GM18858 (cell line): ENCODE measurements at regions not wholly inside any gene's neighbourhood (a gene's known extent, or its start where the extent isn't known, plus 50 kb on each side); places are given as distances from the start of the nearest gene placed in this dataset.
"Not testable (repeated sequence)": the region's sequence is repeated elsewhere in the genome, so short reads cannot be mapped to it uniquely, and the experiment has no call there.

Experiments used
- ATAC-seq: cut with Tn5 transposase; IDR thresholded peaks from one replicate; pipeline ENCODE4 v1.9.1; 2021; ENCODE audit not compliant: unreplicated experiment

DNA sequence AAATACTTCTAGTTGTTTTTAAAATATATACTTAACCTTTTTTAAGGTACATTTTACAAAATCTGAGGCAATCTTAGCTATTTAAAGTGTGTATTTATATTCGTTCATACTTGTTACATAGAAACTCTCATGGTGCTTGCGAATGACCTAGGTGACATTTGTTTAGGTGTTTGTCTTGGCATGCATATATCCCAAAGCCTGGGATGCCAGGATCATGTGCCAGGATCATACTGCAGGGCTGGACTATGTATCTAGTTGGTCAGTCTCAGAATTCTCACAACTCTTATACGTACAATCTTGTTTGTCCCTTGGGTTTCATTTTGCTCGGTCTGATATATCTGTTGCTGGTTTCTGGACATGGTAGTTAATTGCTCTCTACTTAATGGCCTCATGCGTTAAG is 109.9 kb upstream of the WIPF3 start:
- not testable (repeated sequence) for ATAC-seq

DNA sequence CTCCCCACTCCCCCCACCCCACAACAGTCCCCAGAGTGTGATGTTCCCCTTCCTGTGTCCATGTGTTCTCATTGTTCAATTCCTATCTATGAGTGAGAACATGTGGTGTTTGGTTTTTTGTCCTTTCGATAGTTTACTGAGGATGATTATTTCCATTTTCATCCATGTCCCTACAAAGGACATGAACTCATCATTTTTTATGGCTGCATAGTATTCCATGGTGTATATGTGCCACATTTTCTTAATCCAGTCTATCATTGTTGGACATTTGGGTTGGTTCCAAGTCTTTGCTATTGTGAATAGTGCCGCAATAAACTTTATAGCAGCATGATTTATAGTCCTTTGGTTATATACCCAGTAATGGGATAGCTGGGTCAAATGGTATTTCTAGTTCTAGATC is 106.6 kb upstream of the WIPF3 start:
- ATAC-seq = not testable (repeated sequence)

DNA sequence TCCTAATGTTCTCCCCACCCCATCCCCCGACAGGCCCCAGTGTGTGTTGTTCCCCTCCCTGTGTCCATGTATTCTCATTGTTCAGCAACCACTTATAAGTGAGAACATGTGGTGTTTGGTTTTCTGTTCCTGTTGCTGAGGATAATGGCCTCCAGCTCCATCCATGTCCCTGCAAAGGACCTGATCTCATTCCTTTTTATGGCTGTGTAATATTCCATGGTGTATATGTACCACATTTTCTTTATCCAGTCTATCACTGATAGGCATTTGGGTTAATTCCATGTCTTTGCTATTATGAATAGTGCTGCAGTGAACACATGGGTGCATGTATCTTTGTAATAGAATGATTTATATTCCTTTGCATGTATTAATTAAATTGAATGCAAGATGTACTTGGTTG is 104.8 kb upstream of the WIPF3 start:
- not testable (repeated sequence) for ATAC-seq

DNA sequence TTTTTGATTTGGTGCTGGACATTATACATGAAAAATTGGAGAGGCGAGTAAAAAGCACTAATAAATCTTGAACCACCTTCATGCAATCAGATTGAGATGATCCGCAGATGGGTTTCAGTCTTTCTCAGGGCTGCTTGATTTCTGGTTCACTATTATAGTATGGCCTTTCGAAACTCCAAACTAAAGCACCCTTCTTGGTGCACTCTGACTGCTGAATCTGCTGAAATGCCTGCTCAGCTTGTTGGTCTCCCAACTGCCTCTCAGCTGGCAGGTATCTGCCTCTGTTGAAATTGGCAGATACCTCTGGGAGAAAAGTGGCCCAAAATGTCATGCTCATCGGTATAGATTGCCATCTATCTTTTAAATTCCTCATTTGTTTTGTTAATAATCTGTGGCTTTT is 102.5 kb upstream of the WIPF3 start:
- not testable (repeated sequence) for ATAC-seq

DNA sequence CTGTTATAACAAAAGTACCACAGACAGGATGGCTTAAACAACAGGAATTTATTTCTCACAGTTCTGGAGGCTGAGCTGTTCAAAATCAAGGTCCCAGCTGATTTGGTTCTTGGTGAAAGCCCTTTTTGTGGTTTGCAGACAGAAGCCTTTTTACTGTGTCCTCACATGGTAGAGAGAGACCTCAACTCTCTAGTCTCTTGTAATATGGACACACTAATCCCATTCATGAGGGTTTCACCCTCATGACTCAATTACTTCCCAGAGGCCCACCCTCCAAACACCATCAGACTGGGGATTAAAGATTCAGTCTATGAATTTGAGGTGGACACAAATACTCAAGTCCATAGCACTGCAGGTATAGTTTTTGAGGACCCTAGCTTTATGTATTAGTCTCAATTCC is 97.3 kb upstream of the WIPF3 start:
- not testable (repeated sequence) for ATAC-seq

DNA sequence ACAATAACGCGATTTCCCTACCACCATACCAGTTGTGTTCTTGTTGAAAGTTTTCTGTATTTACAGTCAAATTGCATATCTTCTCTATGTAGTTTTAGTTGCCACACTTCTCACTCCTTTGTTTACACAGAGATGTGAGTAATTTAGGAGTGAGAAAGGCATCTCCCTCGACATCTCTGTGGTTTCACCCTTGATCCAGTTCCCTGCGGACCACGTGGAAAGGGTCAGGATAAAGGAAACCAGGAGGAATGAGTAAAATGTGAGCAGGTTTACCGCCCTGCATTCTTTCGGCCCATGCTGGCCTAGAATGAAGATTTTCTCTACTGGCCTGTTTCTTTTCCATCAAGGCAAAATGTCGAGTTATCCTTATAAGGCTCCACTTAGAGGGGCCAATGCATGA is 83.2 kb upstream of the WIPF3 start:
- not testable (repeated sequence) for ATAC-seq

DNA sequence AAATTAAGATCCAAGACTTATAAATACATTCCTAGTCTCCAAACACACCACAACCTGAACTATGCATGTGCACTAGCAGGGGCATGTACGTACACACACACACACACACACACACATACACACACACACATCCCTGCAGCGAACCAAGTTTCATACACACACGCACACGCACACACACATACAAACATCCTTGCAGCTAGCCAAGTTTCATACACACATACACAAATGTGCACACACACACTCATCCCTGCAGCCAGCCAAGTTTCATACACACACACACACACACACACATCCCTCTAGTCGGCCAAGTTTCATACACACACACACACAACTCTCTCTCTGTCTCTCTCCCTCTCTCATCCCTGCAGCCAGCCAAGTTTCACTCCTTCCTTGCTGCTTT is 82.7 kb upstream of the WIPF3 start:
- no peak for ATAC-seq

DNA sequence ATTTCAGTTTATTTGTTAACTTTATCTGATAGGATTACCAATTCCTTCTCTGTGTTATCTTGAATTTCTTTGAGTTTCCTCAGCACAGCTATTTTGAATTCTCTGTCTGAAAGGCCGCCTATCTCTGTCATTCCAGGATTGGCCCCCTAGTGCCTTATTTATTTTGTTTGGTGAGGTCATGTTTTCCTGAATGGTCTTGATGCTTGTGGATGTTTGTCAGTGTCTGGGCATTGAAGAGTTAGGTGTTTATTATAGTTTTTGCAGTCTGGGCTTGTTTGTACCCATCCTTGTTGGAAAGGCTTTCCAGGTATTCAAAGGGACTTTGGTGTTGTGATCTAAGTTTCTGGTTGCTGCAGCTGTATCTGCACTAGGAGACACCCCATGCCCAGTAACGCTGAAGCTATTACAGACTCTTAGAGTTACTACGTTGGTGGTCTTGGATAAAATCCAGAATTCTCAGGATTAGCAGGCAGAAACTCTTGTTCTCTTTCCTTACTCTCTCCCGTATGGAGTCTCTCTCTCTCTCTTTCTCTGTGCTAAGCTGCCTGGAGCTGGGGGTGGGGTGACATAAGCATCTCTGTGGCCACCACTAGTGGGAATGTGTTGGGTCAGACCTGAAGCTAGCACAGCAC is 76.7 kb upstream of the WIPF3 start:
- ATAC-seq = not testable (repeated sequence)

DNA sequence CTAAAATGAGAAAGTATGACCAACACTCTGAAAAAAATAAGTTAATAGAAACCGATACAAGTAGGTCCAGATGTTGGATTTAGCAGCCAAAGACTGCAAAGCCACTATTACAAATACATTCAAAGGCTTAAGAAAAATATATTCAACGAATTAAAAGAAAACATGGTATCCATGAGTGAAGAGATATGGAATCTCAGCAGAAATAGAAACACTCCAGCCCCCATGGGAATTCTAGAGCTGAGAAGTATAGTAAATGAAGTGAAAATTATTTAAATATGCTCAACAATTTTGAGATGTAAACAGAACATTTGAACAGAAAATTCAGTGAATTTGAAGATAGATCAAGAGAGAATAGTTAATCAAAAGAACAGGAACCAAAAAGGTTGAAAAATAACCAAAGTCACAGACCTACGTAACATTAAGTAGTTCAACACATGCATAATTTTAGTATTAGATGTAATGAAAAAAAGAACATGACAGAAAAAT is 72.0 kb upstream of the WIPF3 start:
- no peak for ATAC-seq

DNA sequence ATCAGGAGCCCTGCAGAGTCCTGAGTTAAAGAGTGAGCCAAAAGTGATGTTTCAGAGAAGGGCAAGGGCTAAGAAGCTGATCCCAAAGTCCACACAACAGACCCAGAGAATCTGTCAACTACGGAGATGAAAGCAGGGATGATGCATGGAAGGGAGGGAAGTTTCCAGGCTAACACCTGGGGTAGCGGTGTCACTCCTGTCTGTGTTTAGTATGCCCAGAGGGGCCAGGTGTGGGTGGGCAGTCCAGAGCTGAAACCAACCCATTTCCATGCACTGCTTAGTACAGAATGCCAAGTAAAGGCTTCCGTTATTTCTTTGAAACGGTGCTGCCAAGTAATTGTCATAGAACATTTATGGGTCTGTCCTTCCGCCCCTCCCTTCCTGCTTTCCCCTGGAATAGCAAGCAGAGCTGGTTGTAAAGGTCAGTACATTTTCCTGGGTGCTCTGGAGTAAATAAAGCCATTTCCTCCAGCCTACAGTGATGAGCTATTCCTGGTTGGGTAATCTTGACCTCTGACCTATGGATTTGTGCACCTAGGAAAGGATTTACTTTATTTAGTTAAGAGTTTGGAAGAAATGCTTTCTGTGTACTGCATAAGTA is 58.6 kb upstream of the WIPF3 start:
- ATAC-seq = not testable (repeated sequence)

DNA sequence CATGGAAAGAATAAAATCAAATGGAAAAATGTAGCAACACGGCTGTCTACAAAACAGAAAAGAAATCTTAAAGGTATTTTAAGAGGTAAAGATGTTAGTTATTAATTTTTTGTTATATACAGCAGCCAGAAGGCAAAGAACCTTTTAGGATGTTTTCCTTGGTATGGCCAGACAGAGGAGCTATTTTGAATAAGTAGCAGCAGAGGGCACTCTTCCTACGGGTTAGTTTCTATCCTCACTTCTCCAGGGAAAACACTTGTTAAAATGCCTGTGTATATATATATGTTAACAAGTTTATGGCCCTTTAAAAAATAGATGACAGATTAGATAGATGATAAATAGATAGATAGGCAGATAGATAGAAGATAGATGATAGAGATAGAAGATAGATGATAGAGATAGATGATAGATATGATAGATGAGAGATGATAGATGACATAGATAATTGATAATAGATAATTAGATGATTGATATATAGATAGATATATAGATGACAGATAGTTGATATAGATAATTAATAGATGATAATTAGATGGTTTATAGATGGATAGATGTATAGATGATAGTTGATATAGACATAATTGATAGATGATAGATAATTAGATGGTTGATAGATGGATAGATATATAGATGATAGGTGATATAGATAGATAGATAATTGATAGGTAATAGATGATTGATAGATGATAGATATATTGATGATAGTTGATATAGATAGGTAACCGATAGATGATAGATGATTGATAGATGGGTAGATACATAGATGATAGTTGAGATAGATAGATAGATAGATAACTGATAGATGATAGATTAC is 57.8 kb upstream of the WIPF3 start:
- ATAC-seq = no peak

DNA sequence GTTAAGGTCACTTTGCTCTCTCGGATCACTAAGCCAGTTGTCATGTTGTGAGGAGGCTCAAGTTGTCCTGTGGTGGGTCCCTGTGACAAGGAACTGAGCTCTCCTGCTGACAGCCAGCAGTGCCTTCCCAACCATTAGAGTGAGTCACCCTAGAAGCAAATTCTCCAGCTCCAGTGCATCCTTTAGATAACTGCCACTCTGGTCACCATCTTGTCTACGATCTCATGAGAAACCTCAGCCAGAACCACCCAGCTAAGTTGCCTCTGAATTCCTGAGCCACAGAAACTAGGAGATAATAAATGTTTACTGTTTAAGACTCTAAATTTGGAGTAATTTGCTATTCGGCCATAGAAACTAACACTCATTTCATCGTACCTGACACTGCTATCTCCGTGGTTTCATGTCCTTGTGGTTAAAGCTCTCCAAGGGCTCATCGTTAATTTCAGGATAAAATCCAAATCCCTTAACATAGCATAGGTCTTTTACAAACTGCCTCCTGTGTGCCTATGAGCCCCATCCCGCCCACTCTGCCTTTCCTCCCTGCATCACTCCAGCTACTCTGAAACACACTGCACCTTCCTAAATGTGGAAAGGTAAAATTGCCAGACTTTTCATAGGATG is 56.5 kb upstream of the WIPF3 start:
- ATAC-seq = no peak

DNA sequence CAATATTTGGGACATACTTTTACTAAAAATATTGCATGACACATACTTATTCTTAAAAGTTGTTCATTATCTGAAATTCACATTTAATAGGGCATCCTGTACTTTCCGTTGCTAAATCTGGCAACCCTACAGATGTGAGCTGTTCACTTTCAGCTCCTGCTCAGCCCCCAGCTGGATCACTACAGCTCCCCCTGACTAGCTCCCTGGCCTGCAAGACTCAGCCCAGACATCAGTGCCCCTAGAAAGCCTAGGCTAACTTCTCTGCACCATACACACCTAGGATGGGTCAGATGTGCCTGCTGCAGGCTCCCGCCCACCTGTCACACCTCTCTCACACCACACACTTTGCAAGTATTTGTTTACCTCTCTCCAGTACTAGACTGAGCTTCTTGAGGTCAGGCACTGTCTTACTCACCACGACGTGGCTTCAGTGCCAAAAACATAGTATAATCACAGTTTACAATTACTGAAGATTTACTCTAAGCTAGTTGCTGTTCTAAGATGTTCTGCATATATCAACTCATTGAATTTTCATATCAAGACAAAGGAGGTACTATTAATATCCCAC is 55.9 kb upstream of the WIPF3 start:
- ATAC-seq = not testable (repeated sequence)

DNA sequence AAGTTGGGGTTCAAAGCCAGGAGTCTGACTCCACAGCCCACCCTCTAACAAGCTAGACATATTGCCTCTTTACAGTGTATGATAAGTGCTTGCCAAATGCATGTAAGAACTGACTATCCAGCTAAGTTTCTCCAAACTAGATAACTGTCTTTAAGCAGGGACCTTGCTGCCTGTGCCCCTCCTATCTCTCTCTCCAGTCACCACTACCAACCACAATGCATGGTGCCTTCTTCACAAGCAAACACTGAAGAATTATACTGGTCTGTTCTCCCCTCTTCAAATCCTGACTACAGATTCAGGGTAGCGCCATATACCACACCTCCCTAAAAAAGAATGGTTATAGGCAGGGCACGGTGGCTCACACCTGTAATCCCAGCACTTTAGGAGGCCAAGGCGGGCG is 55.3 kb upstream of the WIPF3 start:
- ATAC-seq = not testable (repeated sequence)

DNA sequence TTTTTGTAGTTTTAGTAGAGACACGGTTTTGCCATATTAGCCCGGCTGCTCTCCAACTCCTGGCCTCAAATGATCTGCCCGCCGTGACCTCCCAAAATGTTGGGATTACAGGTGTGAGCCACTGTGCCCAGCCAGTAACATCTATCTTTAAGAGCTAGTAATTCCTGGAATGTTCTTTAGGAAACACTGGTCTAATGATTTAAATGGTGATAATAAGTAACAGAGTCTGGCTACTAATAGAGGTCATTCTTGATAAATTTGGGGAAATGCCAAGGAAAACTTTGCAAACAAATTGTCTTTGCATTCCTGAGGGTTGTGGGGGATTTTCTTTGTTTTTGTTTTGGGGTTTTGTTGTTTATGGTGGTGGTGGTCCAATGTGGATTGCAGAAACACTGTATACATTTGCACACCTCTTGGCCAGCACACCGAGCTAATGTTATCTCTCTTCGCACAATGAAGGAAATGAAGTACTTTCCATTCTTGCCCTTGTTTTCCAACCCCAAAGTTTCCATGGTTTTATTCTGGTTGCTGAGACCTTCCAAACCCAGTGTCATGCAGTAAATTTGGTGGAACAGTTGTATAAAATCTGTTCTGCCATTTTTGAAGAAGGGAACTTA is 51.3 kb upstream of the WIPF3 start:
- ATAC-seq = no peak
